HG02623 (cell line): ENCODE measurements at regions not wholly inside any gene's neighbourhood (a gene's known extent, or its start where the extent isn't known, plus 50 kb on each side); places are given as distances from the start of the nearest gene placed in this dataset.
"Not testable (repeated sequence)": the region's sequence is repeated elsewhere in the genome, so short reads cannot be mapped to it uniquely, and the experiment has no call there.

Source experiments
- ATAC-seq: cut with Tn5 transposase; IDR thresholded peaks from one replicate; pipeline ENCODE4 v1.9.1; 2021; ENCODE audit warnings: moderate library complexity; ENCODE audit not compliant: unreplicated experiment

DNA sequence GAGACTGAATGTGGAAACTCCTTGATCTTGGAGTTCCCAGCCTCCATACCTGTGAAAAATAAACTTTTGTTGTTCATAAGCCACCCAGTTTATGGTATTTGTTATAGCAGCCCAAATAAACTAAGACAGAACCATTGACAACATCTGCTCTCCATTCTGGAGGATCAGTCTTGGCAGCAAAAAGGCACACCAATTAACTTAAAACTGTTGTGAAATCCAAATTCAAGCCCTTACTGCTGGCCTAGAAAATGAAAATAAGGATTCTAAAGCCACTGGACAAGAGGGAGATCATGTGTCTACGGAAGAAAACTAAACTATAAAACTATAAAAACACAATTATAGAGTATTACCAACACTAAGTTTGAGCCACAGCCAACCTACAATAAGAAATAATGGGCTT, 172.1 kb upstream of the RNPC3 start:
- no peak for ATAC-seq

DNA sequence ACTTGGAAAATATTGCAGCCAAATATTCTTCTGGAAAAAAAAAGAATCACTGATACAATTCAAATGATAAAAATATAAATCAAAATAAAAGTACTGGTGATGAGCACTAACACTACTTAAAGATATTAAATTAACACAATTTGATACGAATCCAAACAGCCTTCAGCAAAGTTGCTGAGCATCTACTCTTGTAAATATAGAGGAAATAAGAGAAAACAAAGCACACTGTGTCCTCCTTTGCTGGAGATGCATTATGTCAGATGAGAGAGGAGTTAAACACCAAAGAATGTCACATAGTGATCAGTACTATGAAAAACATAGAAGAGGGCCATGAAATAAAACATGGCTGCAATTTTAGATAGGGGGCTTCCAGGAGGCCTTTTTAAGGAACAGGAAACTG, 177.4 kb upstream of the RNPC3 start:
- no peak for ATAC-seq

DNA sequence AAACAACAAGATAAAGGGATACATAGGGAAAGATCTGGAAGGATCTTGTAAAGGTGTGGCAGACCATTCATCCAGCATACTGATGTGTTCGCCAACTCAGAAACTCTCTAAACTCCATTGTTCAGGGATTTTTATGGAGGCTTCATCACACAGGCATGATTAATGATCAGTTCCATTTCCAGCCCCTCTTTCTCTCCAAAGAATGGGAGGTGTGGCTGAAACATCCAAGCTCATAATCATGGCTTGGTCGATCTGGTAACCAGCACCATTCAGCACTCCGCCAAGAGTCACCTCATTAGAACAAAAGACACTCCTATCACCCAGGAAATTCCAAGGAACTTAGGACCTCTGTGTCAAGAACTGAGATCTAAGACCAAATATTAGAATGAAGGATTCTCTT, 180.6 kb upstream of the RNPC3 start:
- ATAC-seq = no peak

DNA sequence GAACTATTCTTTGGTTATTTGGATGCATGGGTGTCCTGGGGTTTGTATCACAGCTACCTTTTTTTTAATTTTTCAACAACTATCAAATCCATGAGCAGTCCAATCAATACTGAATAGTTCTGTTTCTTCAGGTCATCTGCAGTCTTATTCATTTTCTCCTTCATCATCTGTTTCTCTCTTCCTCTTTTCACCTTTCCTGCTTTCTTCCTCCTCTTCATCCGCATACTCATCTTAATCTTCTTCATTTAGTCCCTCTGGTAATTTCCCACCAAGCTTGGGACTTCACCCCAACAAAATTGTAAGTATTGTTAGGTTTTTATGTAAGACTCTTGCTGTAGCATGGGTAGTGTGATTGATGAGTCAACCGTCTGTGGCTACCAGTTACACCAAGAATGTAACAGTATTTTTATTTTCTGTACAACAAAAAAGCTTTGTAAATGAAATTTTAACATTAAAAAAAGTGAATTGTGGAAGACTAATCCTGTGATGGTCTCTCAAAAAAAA, 184.1 kb upstream of the RNPC3 start:
- ATAC-seq = no peak

DNA sequence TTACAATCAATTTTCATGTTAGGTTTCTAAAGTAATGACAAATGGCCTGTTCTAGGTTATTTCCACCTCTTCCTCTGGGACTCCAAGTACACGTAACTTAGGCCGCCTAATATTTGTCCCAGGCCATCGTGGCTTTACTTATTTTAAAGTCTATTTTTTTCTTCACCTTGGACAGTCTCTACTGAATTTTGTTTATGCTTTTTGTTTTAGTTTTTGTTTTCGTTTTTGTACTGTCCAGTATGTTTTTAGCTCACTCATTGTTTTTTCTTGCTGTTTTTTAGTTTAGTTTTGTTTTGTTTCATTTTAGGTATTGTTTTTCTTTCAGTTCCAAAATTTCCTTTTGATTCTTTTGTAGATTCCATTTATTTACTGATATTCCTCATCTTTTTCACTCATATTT, 187.7 kb upstream of the RNPC3 start:
- ATAC-seq = no peak

DNA sequence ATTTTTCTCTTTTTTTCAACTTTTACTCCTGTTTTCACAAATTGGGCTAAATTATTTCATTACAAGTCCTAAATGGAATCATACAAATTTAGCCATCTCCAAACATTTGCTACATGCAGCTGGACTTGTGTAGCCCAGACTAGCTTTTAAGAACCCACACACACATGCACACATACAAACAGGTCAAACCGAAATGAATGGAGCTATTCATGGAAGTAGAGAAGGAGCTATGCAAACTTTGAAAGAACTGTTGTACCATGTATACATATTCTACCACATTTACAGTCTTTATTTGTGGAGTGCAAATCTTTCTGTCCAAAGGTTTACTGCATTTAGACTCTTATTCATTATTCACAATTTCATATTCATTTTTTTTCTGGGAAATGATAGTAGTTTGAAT, 189.1 kb upstream of the RNPC3 start:
- ATAC-seq = no peak

DNA sequence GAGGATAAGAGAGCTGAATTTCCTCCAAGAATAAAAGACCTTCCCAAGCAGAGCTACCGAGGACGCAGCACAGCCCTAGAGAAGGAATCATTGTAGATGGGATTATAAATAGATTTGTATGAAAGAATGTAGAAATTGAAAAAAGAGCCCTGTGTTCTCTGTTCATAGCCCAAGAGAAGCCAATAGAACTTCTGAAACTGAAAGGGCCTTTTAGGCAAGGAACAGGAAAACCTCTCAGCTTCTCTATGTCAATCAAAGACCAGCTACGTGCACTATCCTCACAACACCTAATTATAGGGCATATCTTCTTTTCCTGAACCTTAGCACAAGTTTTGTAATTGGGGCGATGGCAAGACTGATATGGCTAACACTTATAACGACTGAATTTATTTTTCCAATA, 192.4 kb upstream of the RNPC3 start:
- peak; percentile 60 for ATAC-seq

DNA sequence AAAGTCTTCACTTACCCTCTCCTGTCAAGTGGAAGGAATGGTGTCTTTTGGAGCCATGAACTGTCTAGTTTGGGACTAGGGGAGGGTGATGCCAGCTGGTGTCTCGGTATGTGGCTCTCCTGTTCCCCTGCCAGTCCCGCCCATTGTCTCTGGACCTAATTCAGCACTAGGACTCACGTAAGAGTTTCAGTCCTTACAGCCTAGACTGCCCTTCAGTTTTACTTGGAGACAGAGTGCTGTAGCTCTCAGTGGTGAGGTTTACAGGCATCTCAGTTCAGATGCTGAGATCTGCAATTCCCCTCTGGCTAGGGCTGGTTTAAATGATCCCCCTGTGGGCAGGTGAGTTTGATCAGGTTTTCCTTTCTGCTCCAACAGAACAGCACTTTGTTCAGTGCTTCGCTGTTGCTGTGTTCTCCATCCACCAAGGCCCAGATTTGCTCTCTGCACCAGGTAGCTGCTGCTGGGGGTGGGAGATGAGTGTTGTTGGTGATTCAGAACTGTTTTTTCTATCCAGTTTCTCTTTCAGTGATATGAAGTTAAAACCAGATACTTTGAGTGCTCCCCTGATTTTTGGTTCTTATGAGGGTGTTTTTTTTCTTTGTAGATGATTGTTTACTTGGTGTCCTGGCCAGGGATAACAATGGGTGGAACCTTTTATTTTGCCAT, 198.3 kb upstream of the RNPC3 start:
- ATAC-seq = peak; percentile 42

DNA sequence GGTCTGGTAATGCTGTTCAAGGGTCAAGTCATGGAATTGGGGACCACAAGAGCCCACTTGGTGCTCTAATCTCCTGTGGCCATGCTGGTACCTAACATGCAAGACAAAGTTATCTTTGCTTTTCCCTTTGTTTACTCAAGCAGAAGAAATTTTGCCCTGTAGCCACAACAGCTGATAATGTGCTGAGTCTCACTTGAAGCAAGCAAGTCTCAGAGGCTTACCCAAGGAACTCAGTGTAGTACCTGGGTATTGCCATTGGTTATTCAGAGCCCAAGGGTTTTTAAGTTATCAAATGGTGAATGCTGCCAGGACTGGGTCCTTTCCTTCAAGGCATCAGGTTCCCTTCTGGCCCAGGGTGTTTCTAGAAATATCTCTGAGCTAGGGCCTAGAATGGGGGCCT, 198.9 kb upstream of the RNPC3 start:
- no peak for ATAC-seq

DNA sequence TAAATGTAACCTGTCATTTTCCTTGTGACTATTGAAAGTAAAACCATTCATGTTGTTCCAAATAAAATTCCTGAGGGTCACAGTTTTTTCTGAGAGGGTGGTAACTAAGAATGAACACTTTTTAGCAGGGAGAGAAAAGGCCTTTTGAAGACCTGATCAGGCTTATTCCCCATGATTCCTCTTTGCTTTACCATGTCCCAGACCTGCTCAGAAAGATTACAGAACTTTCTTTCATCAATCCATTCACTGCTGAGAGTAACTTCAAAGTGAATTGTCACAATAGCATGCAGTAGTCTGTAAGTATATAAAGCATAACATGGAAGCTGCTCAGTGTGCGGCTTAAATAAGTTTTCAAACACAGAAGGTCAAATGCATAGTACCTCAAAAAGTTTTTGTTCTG, 201.5 kb upstream of the COL11A1 start:
- ATAC-seq = no peak

DNA sequence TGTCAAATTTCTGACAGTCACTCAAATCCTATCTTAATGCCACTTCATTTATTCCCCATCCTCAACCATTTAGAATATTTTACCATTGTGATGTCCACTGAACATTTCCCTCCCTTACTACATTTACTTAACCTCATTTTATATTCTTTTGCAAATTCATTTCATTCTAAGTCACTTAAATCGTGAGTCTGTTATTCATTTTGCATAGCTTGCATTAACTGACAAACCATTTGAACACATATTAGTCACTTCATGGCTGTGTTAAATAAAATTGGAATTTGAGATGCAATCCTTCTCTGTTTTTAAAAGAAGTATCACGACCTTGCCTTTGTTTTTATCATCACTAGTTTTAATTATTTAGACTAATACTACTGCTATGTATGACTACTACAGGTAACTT, 199.4 kb upstream of the COL11A1 start:
- ATAC-seq = no peak

DNA sequence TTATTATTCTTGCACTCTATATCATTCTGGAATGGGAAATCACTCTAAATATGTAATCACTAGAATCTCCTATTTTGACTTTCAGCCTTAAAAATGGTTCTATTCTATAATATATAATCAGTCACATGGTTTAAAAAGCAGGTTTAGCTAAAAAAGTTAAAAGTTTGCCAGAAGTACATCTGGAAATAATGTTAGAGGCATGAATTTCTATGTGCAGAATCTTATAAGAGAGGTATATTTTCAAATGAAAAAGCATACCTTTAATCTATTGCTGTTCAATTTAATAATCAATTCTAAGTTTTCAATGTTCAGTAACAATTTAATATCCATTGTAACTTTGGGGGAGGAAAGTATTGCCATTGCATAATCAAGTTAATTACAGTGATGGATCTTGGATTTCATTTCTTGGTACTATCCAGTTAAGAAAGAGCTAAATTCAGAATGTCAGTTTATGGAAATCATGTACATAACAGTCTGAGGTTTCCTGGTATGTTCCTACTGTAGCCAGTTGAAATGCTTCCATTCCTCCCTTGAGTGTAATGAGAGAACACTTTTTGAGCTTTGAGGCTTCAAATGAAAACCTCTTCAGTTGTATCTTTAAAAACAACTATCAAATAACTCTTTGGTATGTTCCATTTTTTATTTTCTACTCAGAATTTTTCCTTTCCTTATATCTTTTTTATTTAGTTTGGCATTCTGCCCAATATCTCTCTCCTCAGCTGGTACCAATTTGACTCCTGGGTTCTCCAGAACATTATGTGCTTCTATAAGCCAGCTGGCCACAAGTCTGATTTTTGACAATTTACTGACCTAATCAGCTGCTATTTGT, 175.7 kb upstream of the COL11A1 start:
- no peak for ATAC-seq

DNA sequence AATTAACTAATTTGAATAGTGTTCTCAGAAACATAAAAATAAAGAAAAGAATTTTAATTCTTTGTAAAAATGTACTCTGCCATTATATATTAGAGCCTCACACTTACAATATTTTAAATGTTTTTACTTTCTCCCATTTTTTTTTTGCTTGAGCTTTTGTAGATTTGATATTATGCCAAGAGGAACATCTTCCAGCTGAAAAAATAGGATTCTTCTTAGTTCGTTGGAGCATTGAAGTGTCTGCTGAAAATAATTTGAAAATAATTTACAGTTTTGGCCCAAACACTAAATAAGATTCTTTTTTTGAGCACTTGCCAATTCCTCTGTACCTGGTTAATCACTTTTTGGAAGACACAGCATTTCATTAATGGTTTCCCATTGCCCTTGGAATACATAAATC, 175.0 kb upstream of the COL11A1 start:
- no peak for ATAC-seq

DNA sequence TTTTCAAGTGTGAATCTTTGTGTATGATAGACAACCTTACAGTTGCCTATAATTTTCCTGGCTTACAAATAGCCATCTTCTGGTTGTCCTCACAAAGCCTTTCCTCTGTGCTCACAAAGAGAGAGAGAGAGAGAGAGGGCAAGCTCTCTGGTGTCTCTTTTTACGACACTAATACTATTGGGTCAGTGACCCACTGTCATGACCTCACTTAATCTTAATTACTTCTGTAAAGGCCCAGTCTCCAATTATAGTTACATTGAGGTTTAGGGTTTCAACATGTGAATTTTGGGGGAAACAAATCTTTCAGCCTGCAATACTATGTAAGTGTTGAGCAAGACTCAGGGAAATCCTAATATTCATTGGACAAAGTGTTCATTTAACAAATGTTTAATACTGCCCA, 167.4 kb upstream of the COL11A1 start:
- no peak for ATAC-seq

DNA sequence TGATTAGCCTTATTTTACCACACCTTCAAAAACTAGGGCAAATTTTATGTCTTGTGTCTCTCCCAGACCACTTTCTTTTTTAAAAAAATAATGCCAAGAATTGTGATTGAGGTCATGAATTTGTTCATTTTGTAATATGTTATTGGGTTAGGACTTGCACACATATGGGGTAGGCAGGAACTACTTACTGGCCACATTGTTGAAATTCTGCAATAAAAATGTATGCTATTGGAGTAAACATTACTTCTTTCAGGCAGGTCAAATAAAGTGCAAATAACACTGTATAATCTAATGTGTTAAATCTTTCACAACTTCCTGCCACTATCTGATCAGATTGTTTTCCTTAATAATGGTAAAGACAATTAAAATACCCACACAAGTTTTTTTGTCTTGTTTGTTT, 166.6 kb upstream of the COL11A1 start:
- no peak for ATAC-seq

DNA sequence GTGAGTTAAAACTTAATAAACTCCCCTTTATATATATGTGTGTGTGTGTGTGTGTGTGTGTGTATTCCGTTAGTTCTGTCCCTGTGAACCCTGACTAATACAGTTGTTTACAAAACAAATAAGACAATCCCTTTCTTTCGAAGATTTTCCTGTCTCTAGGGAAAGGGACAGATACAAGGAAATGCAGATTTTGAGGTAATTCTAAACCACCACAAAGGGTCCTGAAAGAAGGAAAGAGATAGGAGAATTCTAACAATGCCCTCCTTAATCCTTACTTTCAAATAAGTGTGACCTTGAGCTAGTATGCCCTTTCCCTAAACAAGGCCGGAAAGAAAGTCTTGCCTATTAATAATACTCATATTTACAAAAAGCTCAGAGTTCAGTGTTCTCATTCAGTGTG, 164.8 kb upstream of the COL11A1 start:
- no peak for ATAC-seq

DNA sequence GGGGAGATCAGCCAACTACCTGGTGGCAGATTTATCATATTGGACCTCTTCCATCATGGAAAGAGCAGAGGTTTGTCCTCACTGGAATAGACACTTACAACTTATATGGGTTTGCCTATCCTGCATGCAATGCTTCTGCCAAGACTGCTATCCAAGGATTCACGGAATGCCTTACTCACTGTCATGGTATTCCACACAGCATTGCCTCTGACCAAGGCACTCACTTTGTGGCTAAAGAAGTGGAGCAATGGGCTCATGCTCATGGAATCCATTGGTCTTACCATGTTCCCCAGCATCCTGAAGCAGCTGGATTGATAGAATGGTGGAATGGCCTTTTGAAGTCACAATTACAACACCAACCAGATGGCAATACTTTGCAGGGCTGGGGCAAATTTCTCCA, 163.1 kb upstream of the COL11A1 start:
- ATAC-seq = not testable (repeated sequence)

DNA sequence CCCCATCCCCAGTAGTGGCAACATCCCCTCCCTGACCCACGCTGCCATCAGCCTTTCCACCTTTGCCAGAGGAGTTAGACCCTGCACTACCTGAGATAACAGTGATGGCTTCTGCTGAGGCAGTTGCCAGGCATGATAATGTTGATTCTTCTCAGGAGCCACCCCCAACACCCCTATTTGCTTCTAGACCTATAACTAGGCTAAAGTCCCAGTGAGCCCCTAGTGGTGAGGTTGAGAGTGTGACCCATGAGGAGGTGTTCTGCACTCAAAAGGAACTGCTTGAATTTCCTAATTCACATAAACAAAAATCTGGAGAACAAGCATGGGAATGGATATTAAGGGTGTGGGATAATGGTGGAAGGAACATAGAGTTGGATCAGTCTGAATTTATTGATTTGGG, 159.6 kb upstream of the COL11A1 start:
- ATAC-seq = no peak

DNA sequence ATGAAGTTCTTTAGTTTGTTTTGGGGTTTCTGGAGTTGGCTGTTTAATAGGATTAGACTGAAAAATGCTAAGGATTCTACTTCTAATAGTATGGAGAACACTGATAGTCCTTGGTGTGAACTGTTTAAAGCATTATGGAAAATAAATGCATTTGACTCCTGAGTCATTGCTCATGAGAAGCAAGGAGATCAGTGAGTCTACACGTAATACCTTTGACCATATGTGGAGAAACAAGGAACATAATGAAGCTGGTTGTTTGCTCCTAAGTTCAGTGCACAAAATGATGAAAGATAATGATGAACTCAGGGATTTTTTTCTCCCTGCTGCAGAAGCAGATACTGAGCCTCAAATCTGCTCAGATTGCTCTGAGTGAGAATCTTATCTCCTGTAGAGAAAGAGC, 158.9 kb upstream of the COL11A1 start:
- no peak for ATAC-seq

DNA sequence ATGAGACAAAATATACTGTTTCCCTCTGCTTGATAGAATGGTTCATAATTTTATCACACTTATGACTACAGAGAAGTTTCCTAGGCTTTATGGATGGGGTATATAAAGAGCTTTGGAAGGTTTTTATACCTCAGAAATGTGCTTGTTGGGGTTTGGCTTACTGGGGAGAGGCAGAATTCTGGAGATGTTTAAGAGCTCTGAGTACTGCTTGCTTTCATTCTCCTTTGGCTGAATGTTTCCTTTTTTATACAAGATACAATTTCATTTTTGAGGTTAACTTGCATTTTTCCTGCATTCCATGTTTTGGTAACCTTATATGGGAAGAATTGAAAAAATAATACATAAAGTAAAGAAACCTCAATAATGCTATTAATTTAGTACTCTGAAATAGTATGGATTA, 157.7 kb upstream of the COL11A1 start:
- ATAC-seq = no peak

DNA sequence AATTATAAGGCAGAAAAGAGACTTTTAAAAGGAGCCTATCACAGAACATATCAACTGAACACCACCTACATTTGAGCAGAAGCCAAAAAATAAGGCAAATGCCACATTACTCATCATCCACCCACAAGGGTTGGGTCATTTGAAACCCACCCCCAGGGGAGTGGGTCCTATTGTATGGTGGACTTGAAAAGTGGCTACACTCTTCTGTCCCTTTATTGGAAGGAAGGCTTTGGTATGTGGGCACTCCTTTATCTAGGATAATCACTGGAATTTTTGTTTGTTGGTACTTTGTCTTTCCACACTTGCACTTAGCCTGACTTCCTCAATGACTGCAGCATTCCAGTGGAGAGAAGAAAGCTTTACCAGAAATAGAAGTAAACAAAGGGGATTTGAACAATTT, 157.2 kb upstream of the COL11A1 start:
- ATAC-seq = no peak

DNA sequence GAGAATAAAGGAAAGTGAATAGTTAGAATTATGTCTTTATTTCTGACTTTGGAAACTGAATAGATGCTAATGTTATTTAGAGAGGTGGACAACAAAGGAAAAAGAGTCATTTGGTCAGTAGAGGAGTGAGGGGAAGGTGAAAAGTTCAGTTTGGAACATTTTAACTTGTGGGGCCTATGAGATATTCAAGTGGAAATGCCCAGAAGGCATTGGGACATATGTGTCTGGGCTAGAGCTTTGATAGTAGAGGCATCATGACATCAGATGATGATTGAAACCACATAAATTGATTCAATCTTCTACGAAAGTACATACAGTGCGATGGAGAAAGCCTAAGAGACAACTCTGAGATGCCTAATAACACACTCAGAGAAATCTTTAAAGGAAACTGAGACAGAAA, 151.7 kb upstream of the COL11A1 start:
- ATAC-seq = no peak

DNA sequence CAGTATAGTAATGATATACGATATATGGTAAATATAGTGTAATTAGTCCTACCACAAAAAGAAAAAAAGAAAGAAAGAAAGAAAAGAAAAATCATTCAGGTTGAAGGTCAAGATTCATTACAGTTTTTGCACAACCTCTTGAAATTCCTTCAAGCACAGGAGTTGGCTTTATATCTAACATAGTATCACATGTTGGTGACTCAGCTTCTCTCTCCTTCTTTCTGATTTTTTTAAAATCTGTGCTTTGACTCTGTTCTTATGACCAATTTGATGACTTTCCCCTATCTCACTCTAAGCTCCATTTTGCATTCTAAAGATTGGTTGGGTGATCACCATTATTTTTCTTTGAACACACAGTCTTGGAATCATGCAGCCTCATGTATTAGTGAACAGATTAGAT, 148.2 kb upstream of the COL11A1 start:
- no peak for ATAC-seq
